Ovary (tissue), 7 donors: ENCODE measurements at regions not wholly inside any gene's neighbourhood (a gene's known extent, or its start where the extent isn't known, plus 50 kb on each side); places are given as distances from the start of the nearest gene placed in this dataset.

ENCODE experiments used
- DNase-seq, 5 donors: peaks; one replicate each; pipeline ENCODE4 v3.0.0-alpha.2; 2019 to 2020
- H3K27ac ChIP-seq, 2 donors: fragments of 200-600 bp; one replicate each; pipeline versions ENCODE4 v1.5.1 to v1.8.0; 2019 to 2022
- H3K27me3 ChIP-seq: fragments of 200-600 bp; one replicate; pipeline ENCODE4 v1.8.0; 2022
- H3K36me3 ChIP-seq: fragments of 200-600 bp; sonication (generic); one replicate; pipeline ENCODE4 v1.5.1; 2019
- H3K4me1 ChIP-seq: one replicate; pipeline ENCODE4 v1.8.1; 2013; ENCODE audit warnings: mild to moderate bottlenecking, moderate library complexity; ENCODE audit not compliant: insufficient read depth
- H3K4me3 ChIP-seq: fragments of 200-600 bp; sonication (generic); one replicate; pipeline ENCODE4 v1.5.1; 2017
- H3K9me3 ChIP-seq, 2 donors: fragments of 200-600 bp in 1 of 2; sonication (generic) in 1 of 2; one replicate each; pipeline versions ENCODE4 v1.5.1 to v1.8.1; 2013 to 2019; ENCODE audit warnings: mild to moderate bottlenecking in 1 of 2, moderate library complexity in 1 of 2
- EP300 ChIP-seq: sonication (generic); formaldehyde crosslinking; IDR thresholded peaks from one replicate; pipeline ENCODE4 v1.6.1; 2017; ENCODE audit warnings: antibody characterized with exemption
- POLR2A ChIP-seq: fragments of 450-650 bp; IDR thresholded peaks from one replicate; pipeline ENCODE4 v1.6.1; 2017; ENCODE audit warnings: antibody characterized with exemption, mild to moderate bottlenecking, moderate library complexity
- WGBS, 3 donors: extraction: QIAGEN DNeasy Blood & Tissue Kit in 1 of 3; methylation state at CpG; one replicate each; pipeline versions ENCODE4 v1.1.5 to v1.1.7; 2013 to 2017; 5-methylcytosine and 5-hydroxymethylcytosine counted together
- intact Hi-C, 4 donors: fragments of 100-400 bp; cut with DNase I; formaldehyde crosslinking; loops; one replicate each; pipeline versions ENCODE4 v1.11.0 to v1.15.1; 2022 to 2023
- TF ChIP-seq, protein P1 (sequence below), 3 donors: fragments of 450-650 bp in 2 of 3; fragments of 200-600 bp in 1 of 3; IDR thresholded peaks; one replicate each; pipeline versions ENCODE4 v1.5.1 to v1.8.0; 2016 to 2022; ENCODE audit warnings: antibody characterized with exemption in 3 of 3, mild to moderate bottlenecking in 1 of 3
- donor health status: DM: no; HTN: no; CAD: no; lungs with moderate emphysema.
- donor health status: DM: no; HTN: no; CAD: no.
- donor health status: Bipolar disorder and iron deficiency.
- donor health status: DM: no; HTN: no; CAD: no.
- donor health status: DM: yes; HTN: yes; CAD: no.

DNA sequence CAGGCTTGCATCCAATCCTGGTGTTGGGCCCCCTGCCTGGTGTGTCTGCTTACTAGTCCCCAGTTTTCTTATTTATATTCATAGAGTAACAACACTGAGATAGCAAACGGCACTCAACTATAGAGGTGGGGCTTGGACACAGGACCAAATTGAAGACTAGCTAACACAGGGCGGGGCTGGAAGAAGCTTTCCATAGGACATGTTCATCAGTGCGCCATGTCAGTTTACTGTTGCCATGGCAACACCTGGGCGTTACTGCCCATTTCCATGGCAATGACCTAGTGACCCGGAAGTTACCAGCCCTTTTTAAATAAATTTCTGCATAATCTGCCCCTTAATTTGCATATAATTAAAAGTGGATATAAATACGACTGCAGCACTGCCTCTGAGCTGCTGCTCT is 275.5 kb upstream of the TMEM132C start:
- H3K9me3 ChIP-seq: no peaks in the 10 kb centered on the region
- no peak overlapping the region for H3K4me3 ChIP-seq
- TF ChIP-seq POLR2A: no peak
- H3K27ac ChIP-seq: no peak overlapping the region
- 80 to 82% (median 81%) methylated on average over 6 of the region's 6 CpGs for WGBS, 3 donors
- intact Hi-C loops: no loop called here
- H3K27me3 ChIP-seq: no peaks in the 10 kb centered on the region
- no peaks in the 10 kb centered on the region for H3K4me1 ChIP-seq
- DNase-seq: no peak
- H3K36me3 ChIP-seq: no peaks in the 10 kb centered on the region

DNA sequence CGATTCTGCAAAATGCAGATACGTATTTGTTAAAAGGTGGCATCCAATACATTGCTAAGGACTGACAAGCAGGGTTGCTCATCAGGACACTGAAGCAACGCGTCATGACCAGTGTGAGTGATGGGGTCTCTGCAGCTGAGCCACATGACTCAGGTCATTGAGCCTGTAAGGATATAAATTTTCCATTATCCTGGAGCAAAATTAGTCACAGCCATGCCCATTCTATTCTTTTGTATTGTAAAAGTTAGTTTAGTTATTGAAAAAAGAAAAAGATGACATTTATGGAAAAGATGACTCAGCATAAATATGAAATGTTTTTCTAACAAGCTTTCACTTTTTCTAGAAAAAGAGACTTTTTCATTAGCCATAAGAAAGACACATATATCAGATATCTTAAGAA is 268.0 kb upstream of the TMEM132C start:
- Histone ChIP-seq H3K27ac (no peak overlapping the region), H3K4me3 (no peak overlapping the region), H3K36me3 (no peaks in the 10 kb centered on the region), H3K9me3 (no peaks in the 10 kb centered on the region), H3K27me3 (no peaks in the 10 kb centered on the region), H3K4me1 (no peaks in the 10 kb centered on the region)
- TF ChIP-seq, protein P1, sequence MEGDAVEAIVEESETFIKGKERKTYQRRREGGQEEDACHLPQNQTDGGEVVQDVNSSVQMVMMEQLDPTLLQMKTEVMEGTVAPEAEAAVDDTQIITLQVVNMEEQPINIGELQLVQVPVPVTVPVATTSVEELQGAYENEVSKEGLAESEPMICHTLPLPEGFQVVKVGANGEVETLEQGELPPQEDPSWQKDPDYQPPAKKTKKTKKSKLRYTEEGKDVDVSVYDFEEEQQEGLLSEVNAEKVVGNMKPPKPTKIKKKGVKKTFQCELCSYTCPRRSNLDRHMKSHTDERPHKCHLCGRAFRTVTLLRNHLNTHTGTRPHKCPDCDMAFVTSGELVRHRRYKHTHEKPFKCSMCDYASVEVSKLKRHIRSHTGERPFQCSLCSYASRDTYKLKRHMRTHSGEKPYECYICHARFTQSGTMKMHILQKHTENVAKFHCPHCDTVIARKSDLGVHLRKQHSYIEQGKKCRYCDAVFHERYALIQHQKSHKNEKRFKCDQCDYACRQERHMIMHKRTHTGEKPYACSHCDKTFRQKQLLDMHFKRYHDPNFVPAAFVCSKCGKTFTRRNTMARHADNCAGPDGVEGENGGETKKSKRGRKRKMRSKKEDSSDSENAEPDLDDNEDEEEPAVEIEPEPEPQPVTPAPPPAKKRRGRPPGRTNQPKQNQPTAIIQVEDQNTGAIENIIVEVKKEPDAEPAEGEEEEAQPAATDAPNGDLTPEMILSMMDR (IDR thresholded peaks at IDR 0.05): no peak
- TF ChIP-seq EP300: no peak
- TF ChIP-seq POLR2A: no peak
- DNase-seq: no peak
- intact Hi-C loops: no loop called here
- WGBS, 3 donors: 53 to 77% (median 71%) methylated on average over 4 of the region's 4 CpGs

DNA sequence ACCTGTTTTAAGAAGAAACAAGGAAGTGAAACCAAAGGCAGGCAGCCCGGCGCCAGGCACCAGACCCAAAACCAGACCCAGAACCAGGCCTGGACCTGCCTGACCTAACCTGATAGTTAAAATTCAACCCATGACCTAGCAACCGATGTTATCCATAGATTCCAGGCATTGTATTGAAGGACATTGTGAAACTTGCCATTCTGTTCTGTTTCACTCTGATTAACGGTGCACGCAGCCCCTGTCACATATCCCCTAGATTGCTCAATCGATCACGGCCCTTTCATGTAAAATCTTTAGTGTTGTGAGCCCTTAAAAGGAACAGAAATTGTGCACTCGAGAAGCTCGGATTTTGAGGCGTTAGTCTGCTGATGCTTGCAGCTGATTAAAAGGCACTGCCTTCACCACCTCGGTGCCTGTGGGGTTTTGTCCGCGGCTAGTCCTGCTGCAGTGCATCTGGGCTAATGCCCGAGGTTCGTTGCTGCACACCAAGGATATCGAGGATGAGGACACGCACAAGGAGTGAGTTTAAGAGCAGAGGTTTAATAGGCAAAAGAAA is 262.5 kb upstream of the TMEM132C start:
- Histone ChIP-seq H3K27me3 (no peaks in the 10 kb centered on the region), H3K4me1 (no peaks in the 10 kb centered on the region), H3K4me3 (no peak overlapping the region), H3K27ac (no peak overlapping the region), H3K36me3 (no peaks in the 10 kb centered on the region), H3K9me3 (no peaks in the 10 kb centered on the region)
- no peak for DNase-seq
- 81 to 88% (median 82%) methylated on average over 17 of the region's 17 CpGs for WGBS, 3 donors
- TF ChIP-seq POLR2A (no peak), EP300 (no peak)
- TF ChIP-seq, protein P1 (IDR thresholded peaks at IDR 0.05): no peak
- intact Hi-C loops: no loop called here

DNA sequence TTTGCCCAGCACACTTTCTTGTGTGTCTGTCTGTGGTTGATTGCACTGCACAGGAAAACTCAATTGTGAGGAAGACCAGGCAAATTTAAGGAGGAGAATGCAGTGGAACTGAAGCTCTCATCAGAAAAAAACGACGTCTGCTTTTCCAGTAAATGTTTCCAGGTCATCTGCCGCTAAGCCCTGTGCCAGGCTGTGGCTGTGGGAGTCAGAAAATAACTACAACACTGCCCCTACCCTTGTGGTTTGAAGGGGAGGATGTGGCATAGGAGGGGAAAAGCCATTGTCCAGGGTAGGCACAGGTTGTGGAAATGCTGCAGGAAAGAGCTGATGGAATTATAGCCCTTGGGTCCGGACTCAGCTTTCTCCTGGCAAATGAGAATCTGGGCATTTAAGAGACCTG is 259.7 kb upstream of the TMEM132C start:
- Histone ChIP-seq H3K4me1 (no peaks in the 10 kb centered on the region), H3K36me3 (no peaks in the 10 kb centered on the region), H3K4me3 (no peak overlapping the region), H3K27ac (no peak overlapping the region), H3K27me3 (no peaks in the 10 kb centered on the region), H3K9me3 (no peaks in the 10 kb centered on the region)
- TF ChIP-seq POLR2A: no peak
- no peak for TF ChIP-seq EP300
- TF ChIP-seq, protein P1 (IDR thresholded peaks at IDR 0.05): no peak
- intact Hi-C loops: no loop called here
- DNase-seq: no peak
- 49 to 62% (median 54%) methylated on average over 4 of the region's 4 CpGs for WGBS, 3 donors

DNA sequence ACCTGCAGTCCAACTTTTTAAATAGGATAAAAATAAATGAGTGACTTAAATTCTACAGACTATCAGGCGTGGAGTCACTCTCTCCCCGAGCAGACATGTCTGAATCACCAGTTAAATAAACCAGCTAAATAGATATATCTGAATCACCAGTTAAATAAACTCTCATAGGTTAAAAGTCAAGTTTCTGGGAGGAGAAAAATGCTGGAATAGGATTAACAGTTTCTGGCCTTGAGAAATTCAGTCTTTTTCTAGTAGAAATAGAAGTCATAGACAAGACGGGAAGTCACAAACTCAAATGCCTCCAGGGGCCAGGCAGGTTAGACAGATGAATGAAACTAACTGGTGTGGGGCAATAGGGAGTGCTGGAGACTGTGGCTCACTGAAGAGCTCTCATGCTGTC is 258.6 kb upstream of the TMEM132C start:
- TF ChIP-seq, protein P1 (IDR thresholded peaks at IDR 0.05): no peak
- TF ChIP-seq POLR2A: no peak
- TF ChIP-seq EP300: no peak
- Histone ChIP-seq H3K4me1 (no peaks in the 10 kb centered on the region), H3K36me3 (no peaks in the 10 kb centered on the region), H3K27ac (no peak overlapping the region), H3K9me3 (no peaks in the 10 kb centered on the region), H3K27me3 (no peaks in the 10 kb centered on the region), H3K4me3 (no peak overlapping the region)
- DNase-seq: no peak
- WGBS, 3 donors: 46 to 55% (median 46%) methylated on average over 3 of the region's 3 CpGs
- intact Hi-C loops: no loop called here
